Mucosa of descending colon (tissue), 3 donors: ENCODE measurements at regions not wholly inside any gene's neighbourhood (a gene's known extent, or its start where the extent isn't known, plus 50 kb on each side); places are given as distances from the start of the nearest gene placed in this dataset.

Experiments
- ATAC-seq: fragments of 200-7000 bp; cut with Tn5 transposase; one replicate; pipeline ENCODE4 v1.9.1; 2020; ENCODE audit warnings: mild to moderate bottlenecking, moderate library complexity
- DNase-seq, 3 donors: peaks; one replicate each; pipeline ENCODE4 v3.0.0-alpha.2; 2020
- H3K36me3 ChIP-seq: fragments of 200-600 bp; one replicate; pipeline ENCODE4 v1.8.0; 2021; ENCODE audit warnings: low read depth, mild to moderate bottlenecking
- H3K4me1 ChIP-seq: fragments of 200-600 bp; one replicate; pipeline ENCODE4 v1.8.0; 2021; ENCODE audit warnings: low read depth, mild to moderate bottlenecking
- H3K4me3 ChIP-seq: fragments of 200-600 bp; one replicate; pipeline ENCODE4 v1.8.0; 2021; ENCODE audit warnings: mild to moderate bottlenecking
- H3K9me3 ChIP-seq: fragments of 200-600 bp; one replicate; pipeline ENCODE4 v1.8.0; 2021; ENCODE audit warnings: mild to moderate bottlenecking
- intact Hi-C, 2 donors: fragments of 100-400 bp; cut with DNase I in 1 of 2; cut with micrococcal nuclease in 1 of 2; formaldehyde crosslinking; loops; one replicate each; pipeline versions ENCODE4 v1.11.0 to v1.11.1; 2022; cut with DNase I, micrococcal nuclease
- TF ChIP-seq, protein P1 (sequence below): fragments of 200-600 bp; IDR thresholded peaks from one replicate; pipeline ENCODE4 v1.8.0; 2022; ENCODE audit warnings: antibody characterized with exemption, mild to moderate bottlenecking
- donor health status: DM: no; HTN: no; CAD: no; lungs with moderate emphysema.
- donor health status: DM: no; HTN: no; CAD: no.
- donor health status: DM: no; HTN: yes; CAD: no.

DNA sequence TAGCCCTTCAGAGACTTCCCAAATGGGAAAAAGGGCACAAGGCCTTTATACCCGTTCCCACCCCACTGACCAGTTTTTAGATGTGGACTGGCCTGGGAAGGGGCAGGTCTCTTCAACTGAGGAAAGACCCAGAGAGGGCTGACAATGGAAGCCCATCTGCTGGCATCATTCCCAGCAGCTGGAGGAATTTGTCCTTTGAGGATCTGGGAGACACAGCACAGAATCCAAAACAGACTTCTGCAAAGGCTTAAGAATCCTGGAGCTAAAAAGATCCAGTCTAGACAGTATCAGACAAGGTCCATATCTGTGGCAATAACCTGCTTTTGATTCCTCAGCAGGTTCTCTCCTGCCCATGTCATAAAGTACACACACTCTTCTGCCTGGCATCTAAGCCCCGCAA, 329.2 kb downstream of the TMEM167A start:
- DNase-seq (no peak), ATAC-seq (no peak)
- H3K9me3 ChIP-seq = no peaks in the 10 kb centered on the region
- H3K4me1 ChIP-seq = no peaks in the 10 kb centered on the region
- TF ChIP-seq, protein P1, sequence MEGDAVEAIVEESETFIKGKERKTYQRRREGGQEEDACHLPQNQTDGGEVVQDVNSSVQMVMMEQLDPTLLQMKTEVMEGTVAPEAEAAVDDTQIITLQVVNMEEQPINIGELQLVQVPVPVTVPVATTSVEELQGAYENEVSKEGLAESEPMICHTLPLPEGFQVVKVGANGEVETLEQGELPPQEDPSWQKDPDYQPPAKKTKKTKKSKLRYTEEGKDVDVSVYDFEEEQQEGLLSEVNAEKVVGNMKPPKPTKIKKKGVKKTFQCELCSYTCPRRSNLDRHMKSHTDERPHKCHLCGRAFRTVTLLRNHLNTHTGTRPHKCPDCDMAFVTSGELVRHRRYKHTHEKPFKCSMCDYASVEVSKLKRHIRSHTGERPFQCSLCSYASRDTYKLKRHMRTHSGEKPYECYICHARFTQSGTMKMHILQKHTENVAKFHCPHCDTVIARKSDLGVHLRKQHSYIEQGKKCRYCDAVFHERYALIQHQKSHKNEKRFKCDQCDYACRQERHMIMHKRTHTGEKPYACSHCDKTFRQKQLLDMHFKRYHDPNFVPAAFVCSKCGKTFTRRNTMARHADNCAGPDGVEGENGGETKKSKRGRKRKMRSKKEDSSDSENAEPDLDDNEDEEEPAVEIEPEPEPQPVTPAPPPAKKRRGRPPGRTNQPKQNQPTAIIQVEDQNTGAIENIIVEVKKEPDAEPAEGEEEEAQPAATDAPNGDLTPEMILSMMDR = no peak
- H3K36me3 ChIP-seq = no peaks in the 10 kb centered on the region
- no peak overlapping the region for H3K4me3 ChIP-seq
- intact Hi-C loops = no loop called here

DNA sequence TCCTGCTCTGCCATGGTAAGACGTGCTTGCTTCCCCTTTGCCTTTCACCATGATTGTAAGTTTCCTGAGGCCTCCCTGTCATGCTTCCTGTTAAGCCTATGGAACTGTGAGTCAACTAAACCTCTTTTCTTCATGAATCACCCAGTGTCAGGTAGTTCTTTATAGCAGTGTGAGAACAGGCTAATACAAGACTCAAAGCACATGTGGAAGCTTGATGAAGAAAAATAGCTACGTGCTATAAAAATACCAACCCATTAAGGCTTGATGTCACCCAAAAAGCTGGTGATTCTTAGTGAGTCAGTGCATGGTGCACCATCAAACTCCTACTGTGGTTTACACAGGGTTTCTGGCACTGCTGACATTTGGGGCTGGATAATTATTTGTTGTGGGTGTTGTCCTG, 332.2 kb downstream of the TMEM167A start:
- intact Hi-C loops = no loop called here
- DNase-seq (no peak), ATAC-seq (no peak)
- H3K4me1 ChIP-seq = no peaks in the 10 kb centered on the region
- H3K36me3 ChIP-seq = no peaks in the 10 kb centered on the region
- no peak overlapping the region for H3K4me3 ChIP-seq
- TF ChIP-seq, protein P1 = no peak
- no peaks in the 10 kb centered on the region for H3K9me3 ChIP-seq

DNA sequence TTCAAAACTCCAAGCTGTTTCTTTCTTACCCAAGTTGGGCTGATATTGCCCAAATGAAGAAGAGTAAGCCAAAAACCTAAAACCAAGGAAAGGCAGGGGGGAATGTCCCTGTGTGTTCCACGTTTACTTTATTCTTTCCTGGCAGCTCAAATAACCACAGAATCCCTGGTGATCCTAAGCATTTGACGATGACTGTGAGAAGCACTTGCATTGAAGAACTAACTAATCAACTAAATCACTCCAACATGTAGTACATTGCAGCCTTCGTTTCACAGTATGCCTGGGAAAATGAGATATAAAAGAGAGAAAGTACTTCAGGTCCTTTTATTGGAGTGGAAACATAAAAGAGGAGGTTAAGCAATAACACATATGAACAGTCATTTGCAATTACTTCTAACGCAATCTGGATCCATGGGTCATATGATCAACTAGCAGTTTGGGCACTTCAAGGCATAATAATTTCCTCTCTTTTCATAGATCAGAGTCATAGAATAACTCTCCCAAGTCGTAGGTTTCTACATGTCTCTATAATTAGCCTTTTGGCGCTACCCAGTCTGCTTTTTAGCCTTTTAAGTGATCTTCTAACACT, 338.4 kb downstream of the TMEM167A start:
- TF ChIP-seq, protein P1 = no peak
- H3K4me1 ChIP-seq = no peaks in the 10 kb centered on the region
- no peak overlapping the region for H3K4me3 ChIP-seq
- intact Hi-C loops = no loop called here
- DNase-seq = no peak
- H3K9me3 ChIP-seq = no peaks in the 10 kb centered on the region
- H3K36me3 ChIP-seq = no peaks in the 10 kb centered on the region
- no peak for ATAC-seq

DNA sequence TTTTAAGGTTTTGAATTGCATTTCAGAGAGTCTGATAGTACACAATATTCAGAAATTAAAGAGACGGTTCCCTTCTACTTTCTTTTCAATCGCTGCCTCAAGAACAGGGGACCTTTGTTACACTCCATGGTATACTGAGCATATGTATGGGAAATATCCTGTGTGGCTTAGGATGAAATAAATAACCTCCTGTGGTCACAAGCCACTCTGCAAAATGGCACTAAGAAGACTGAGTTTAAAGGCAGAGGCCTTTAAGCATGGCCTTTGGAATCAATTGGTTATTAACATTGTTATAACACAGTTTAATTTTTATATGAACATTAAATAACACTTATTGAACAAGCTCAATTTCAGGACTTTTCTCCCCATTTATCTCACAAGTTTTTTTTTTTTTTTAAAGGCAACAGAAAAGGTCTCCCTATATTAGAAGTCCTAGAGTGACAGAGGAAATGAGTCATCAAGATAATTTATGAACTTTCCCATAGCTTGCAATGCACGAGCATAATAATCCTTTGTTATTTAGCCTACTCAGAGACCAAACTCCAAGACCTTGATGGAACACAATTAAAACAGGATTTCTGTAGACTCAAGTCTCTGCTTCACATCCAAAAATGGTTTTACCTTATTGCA, 341.9 kb downstream of the TMEM167A start:
- Histone ChIP-seq H3K4me1 (no peaks in the 10 kb centered on the region), H3K36me3 (no peaks in the 10 kb centered on the region), H3K4me3 (no peak overlapping the region), H3K9me3 (no peaks in the 10 kb centered on the region)
- ATAC-seq = no peak
- intact Hi-C loops = no loop called here
- TF ChIP-seq, protein P1 = no peak
- DNase-seq = no peak

DNA sequence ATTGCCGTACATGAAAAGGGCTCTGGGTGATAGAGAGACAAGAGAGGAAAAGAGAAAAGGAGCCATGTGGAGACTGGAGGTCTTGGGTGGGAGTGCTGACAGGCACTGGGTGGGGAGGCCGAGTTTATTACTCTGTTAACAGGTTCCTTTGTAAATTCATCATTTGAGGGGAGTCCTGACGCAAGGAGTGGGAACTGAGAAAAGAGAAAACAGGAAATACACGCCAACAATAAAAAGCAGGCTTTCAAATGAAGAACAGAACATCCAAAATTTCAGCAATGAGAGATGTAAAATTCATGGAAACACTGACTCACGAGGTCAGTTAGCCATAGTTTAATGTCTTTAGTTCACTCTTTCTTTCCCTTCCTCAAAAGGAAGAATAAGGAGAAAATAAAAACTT, 342.8 kb downstream of the TMEM167A start:
- Histone ChIP-seq H3K9me3 (no peaks in the 10 kb centered on the region), H3K4me1 (no peaks in the 10 kb centered on the region), H3K4me3 (no peak overlapping the region), H3K36me3 (no peaks in the 10 kb centered on the region)
- DNase-seq = no peak
- TF ChIP-seq, protein P1 = no peak
- intact Hi-C loops = no loop called here
- no peak for ATAC-seq
